ENCODE measurements at regions not wholly inside any gene's neighbourhood (a gene's known extent, or its start where the extent isn't known, plus 50 kb on each side); places are given as distances from the start of the nearest gene placed in this dataset.

DNA sequence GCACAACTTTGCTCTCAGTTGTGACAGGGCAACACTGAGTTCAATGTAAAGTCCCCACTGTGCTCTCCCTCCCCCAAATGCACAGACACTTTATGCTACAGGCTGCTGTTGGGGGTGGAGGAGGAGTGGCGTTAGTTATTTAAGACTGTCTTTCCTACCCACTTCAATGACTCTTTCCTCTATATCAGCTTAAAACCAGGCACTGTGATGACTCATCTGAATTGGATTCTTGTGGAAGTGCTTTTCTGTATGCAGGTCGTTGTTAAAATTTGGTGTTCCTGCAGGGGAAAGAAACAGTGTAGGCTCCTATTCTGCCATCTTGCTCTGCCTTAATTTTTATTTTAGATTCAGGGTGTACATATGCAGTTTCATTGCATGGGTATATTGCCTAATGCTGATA lies 1157.2 kb upstream of the ADGRL3 start:
- DNase-seq, result no peak

DNA sequence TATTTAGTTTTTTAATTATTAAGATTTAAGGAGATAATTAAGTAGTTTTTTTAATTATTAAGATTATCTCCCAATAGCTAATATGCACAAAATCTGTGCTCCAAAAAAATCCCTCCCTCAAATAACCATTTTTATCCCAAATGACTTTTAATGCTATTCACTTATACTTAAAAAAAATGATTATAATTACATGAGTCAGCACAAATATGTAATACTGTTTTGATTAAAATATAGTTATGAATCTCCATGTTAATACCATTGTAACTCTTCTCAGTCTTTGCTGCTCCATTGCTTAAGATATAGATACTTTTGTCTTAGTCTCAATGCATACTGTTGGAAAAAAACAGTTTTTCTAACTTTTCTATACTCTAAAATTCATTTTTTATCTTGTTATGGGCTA lies 1121.1 kb upstream of the ADGRL3 start:
- no peak for DNase-seq

DNA sequence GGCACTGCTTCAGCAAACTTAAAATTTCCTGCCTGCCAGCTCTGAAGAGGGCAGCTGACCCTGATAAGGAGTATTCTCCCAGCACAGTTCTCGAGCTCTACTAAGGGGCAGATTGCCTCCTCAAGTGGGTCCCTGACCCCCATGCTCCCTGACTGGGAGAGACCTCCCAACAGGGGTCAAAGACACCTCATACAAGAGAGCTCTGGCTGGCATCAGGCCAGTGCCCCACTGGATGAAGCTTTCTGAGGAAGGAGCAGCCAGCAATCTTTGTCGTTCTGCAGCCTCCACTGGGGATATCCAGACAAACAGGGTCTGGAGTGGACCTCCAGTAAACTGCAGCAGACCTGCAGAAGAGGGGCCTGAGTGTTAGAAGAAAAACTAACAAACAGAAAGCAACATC lies 1118.3 kb upstream of the ADGRL3 start:
- no peak for DNase-seq

DNA sequence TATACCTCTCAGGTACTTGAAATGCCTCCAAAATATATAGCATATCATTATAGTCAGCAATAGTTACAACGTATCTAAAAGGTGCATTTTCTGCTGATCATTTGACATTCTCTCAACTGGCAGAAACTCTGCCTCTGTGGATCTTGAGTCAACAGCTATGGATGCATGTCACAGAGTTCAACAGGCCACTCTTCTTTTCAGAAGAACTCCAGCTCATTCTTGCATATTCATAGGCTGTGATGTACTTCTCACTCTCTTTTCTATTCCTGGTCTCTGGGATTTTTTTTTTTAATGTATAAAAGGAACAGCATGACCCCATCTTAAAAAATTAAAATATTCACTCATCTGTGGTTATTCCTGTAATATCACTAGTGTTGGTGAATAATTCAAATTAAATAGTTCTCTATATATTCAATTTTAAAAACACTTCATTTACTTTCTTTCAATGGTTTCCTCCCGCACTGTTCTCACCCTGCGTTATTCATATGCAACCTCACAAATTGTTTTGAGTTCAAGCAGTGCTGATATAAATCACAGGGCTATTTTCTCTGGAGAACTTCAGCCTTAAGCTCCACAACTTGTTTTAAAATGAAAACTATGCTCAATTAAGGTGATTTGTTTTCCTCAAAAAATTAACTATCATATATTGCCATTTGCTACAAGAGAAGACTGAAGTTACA lies 1111.2 kb upstream of the ADGRL3 start:
- DNase-seq, result no peak

DNA sequence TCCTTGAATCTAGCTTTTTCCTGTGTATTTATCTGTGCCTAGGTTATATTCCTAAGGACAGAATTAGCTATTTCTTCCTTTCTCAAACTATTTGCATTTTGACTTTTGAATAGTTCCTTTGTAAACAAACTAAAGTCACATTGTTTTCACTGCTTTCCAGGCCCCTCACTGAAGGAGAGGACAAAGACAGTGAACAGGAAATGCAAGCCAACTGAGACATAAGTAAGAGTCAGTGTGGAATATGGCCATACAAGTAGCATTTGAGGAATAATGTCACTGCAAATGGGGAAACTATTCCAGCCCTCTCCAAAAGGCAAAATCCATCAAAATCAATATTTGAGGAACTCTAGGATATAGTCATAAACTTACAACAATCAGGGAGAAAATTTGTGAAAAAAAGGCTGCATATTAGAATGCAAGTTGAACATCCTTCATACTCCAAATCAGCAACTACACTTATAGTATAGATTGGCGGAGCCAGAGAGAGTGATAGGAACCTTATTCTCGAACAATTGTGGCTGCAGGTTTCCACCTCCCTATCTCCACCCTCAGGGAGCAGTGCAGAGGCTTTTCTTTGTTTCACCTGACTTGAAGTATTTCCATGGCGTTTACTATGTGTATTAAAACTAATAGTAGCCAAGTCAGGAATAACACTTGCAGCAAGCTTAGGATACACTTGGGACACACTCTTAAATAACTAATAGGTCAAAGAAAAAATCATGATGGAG lies 1110.4 kb upstream of the ADGRL3 start:
- no peak for DNase-seq

DNA sequence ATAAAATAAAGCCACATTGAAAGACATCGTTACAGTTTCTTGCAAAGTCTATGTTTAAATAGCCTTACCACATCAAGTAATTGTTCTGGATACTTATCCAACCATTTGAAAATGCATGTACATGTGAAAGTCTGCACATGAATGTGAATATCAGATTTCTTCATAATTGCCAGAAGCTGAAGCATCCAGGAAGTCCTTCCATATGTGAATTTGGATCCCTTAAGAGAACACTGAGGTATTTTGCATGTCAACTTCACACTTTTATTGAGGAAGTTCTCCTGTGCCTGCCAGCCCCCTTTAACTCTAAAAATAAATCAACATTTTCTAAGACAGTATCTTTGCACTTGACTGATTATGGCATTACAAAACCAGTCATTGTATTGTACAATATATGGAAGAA lies 1103.5 kb upstream of the ADGRL3 start:
- DNase-seq, result no peak

DNA sequence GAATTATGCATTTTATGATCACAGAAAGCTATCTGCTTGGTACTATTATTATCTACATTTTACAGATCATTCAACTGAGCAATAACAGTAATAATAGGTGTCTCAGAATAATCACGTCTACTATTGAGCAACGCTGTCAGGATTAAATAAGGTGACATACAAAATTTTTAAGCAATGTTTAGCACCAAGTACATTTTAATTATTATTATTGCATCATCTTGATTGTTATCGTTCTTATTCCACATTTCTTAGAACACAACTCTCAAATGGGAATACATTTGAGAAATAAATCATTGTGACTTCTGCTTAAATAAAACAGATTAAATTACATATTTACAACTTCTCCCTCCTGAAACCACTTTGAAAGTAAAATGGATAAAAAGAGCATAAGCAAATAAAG lies 1083.5 kb upstream of the ADGRL3 start:
- no peak for DNase-seq

DNA sequence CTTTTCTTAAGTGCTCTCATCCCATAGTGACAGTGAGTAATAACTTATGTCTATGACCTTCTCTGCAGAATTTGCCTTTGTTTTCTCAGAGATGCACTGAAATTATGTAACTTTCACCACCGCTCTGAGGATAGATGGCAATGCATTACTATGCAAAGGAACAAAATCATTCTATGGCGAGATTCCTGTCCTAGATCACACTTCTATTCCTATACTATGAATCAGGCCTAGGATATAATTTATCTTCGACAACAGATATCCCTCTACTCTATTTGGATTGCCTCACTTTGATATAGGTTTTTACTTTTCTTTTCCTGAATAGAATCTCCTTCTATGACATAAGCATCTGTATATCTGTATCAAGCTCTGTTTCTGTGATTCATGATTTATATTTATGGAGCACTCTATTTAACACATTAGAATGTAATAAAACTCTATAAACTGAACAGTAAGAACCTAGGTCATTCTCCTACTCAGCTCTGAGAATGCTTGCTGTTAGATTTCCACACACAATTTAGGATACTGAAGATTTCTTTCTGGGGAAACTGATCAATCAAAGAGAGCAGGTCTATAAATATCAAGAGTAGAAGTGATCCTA lies 1082.3 kb upstream of the ADGRL3 start:
- DNase-seq, result no peak

DNA sequence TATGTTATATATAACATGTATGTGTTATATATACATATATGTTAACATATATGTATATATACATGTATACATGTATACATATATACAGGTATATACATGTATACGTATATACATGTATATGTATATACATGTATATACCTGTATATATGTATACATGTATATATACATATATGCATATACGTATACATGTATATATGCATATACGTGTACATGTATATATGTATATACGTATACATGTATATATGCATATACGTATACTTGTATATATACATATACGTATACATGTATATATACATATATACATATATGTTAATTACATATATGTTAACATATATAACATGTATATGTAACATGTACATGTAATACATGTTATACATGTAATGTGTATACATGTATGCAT lies 1077.3 kb upstream of the ADGRL3 start:
- no peak for DNase-seq

DNA sequence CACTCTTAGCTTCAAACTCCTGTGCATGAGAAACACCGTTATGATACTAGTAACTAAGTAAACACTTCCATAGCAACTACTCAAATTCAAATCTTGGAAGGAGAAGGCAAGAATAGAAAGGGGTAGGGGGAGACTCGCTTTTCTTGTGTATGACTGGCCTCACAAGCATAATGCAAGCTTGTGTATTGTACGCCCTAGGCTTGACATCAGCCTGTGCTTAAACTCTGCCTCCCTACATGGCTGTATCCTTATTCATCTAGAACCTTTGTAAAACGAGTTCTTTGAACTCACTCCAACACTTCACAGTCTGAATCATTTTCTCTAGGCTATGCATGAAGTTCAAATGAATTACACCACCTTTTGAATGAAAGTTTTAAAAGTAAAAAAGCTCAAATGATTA lies 1071.2 kb upstream of the ADGRL3 start:
- DNase-seq, result no peak

DNA sequence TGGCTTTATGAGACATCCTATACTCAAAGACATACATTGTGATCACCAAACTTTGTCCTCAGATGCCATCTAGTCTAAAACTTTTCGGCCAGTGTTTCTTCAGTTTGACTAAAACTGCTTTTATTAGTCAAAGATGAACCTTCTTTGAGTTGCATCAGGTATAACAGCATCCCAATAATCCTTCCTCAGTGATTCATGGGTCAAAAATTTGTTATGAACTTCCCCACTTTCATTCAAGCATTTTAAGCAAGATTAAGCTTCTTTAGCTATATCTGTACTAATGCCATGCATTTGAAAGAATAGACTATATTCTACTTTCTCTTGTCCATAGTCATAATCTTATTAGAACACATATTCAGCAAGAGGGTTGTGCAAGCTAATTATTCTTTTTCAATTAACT lies 1070.4 kb upstream of the ADGRL3 start:
- DNase-seq, result no peak

DNA sequence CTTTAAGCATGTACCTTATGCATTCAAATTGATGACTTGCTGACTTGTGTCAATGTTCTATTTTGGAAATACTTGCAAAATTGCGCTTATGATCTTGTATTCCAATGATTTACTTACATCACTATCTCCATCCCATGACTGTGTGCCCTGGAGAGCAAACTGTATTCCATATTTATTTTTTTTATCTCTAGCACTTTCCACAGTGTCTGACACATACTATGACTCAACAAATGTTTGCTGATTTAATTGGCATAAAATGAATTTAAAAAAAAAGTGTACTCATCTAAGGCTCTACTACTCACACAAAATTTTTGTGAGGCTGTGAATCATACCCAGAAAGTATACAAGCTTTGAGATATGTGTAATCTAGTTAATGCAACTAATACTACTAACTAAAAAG lies 1066.8 kb upstream of the ADGRL3 start:
- DNase-seq, result no peak

DNA sequence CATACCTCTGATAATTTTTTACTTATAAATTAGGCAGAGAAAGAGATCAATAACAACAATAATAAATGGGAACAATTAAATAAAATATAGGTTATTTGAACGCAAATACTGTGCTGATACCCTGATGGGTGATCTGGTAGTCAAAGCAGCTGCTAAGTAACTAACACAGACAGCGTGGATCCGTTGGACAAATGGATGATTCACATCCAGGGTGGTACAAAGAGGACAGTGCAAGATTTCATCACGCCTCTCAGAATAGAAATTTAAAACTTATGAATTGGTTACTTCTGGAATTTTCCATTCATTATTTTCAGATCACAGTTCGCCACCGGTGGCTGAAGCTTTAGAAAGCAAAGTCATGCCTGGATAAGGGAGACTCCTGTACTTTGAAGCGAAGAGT lies 1066.0 kb upstream of the ADGRL3 start:
- no peak for DNase-seq

DNA sequence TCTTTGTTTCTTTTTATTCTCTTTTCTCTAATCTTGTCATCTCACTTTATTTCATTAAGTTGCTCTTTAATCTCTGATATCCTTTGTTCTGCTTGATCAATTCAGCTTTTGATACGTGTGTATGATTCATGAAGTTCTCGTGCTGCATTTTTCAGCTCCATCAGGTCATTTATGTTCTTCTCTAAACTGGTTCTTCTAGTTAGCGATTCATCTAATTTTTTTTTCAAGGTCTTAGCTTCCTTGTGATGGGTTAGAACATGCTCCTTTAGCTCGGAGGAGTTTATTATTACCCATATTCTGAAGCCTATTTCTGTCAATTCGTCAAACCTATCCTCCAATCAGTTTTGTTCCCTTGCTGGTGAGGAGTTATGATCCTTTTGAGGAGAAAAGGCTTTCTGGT lies 1045.0 kb upstream of the ADGRL3 start:
- no peak for DNase-seq

DNA sequence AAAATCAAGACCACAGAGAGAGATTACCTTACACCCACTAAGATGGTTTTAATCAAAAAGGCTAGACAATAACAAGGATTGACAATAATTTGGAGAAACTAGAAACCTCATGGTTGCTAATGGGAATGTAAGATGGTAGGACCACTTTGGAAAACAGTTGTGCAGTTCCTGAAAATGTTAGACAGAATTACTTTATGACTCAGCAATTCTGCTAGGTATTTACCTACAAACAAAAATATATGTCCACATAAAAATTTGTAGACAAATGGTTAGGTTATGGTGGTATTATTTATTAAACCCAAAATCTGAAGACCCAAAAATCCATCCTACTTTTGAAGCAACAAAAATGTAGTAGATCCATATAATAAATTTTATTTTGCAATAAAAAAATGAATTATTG lies 1027.0 kb upstream of the ADGRL3 start:
- no peak for DNase-seq

DNA sequence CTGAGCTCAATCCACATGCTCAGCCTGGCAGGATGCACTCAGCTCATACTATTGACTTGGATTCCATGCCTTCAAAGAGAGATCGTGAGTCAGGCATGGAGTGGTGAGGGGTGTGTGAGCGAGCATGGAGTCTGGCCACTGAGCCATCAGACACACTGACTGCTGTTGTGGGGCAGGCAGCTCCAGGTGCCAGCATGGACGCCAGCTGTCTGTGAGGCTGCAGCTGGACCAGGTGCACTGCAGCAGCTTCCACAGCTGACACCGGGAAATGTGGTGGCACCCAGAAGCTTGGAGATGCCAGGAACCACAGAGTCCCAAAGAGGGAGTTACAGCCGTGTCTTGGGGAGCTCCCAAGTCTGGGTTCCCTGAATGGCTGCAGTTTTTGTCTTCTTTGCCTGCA lies 1026.4 kb upstream of the ADGRL3 start:
- DNase-seq, result no peak

DNA sequence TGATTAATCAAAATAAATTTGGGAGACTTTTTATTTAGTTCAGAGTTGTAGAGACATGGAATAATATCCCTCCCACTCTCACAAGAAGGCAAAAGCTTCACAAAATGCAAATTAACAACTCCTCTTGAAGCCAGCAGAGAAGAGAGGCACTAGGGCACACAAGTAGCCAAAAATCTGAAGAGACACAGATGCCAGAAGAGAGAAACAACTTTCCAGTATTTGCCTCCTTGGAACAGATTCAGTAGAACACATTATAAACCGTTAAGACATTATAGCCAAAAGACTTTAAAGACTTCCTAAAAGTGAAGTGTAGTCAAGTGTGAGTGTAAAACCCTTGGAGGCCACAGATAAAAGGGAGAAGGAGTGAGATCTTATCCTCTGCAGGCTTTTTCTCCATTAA lies 1024.9 kb upstream of the ADGRL3 start:
- no peak for DNase-seq

DNA sequence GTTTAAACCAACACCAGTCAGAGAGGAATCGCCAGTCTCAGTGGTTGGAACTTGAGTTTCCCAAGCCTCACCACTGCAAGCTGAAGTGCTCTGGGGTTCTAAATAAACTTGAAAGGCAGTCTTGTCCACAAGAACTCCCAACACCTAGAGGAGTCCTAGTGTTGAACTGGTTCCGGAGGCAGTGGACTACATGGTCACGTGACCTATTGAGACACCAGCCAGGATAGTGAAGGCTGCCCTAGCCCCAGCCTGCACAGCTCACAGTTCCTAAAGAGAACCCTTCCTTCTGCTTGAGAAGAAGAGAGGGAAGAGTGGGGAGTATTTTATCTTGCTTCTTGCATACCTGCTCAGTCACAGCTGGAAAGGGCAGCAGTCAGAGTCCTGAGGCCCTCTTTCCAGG lies 1012.7 kb upstream of the ADGRL3 start:
- no peak for DNase-seq

DNA sequence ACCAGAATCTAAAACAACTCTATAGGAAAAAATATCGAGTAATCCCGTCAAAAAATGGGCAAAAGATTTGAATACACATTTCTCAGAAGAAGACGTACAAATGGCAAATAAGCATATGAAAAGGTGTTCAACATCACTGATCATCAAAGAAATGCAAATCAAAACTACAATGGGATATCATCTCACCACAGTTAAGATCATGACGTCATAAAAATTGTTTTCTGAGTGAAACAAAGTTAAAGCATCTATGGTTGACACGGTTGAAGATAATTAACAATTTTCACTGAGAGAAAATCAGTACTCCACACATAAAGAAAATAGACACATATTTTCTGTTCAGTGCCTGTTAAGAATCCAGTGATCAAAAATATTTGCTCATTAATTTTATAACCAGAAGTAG lies 1010.8 kb upstream of the ADGRL3 start:
- DNase-seq, result no peak

DNA sequence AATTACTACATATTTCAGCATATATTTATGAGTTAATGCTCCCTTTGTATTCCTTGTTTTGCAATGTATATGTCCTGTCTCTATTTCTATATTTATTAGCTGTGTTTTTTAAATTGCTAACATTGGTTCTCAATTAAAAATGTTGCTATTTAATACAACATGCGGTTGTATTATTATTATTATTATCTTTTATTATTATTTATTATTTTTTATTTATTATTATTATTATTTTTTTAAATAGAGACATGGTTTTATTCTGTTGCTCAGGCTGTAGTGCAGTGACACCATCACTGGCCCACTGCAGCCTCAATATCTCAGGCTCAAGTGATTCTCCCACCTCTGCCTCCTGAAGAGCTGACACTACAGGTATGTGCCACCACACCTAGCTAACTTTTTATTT lies 1005.9 kb upstream of the ADGRL3 start:
- DNase-seq, result no peak

DNA sequence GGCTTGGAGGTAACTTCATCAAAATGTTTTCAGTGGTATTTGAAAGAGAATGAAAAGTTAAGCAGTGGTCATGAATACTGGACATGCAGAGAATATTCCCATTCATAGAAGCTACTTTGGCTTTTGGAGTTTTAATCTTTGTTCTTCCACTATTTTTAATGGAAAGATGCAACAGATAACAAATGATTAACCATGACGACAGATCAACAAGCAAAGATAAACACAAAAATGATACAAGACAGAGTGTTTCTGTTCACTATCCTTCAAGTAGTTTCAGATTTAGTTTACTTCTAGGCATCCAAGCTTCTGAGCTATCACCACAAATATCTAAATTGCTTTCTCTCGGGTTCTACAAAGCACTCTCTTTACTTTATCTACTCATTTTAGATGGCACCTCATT lies 1004.9 kb upstream of the ADGRL3 start:
- no peak for DNase-seq

DNA sequence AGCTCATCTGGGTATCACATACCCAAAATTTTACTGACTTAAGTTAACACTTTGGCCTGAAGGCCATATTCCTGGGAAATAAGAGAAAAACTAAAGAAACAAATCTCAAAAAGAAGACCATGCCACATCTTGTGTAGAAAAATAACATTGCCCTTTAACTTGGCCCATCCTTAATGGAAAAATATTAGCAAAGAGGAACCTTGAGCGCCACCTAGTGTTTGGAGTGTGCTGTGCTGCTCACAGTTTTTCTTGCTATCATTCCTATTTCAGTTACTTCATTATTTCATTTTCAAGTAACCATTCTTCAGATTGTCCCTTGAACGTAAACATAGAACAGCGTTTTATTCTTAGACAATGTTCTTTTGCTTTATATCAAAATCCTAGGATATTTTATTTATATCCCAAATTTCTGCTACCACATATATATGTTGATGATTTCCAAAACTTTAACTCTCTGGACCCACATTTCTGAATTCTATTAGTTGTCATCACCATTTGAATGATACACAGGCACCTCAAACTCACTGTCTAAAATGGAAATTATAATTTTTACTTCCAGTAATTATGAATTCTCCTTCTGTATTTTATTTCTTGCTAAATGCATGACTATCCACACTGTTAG lies 999.0 kb upstream of the ADGRL3 start:
- no peak for DNase-seq

DNA sequence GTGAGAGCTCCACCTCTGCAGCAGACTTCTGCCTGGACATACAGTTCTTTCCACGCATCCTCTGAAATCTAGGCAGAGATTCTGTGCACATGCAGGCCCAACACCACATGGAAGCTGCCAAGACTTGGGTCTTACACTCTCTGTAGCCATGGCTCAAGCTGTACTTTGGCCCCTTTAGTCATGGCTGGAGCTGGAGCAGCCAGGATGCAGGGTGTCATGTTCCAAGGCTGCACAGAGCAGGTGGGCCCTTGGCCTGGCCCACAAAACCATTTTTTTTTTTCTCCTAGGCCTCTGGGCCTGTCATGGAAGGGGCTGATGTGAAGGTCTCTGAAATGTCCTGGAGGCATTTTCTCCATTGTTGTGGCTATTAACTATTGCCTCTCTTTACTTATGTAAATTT lies 990.5 kb upstream of the ADGRL3 start:
- DNase-seq, result no peak

DNA sequence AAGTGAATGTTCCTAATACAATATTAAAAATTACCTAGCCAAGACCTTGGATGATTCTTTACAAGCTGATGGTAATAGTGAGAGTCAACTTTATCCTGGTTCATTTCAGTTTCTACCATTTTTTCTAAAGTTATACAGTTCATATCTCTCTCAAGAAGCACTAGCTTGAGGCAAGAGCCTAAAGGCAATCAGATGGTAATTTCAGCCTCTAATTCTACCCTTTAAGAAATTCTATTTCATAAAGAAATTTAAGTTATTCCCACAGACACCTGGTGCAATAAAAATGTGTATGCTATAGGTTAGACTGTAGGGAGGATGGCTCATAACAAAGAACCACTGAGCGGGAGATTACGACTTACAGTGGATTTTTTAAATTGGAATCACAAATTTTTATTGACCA lies 984.2 kb upstream of the ADGRL3 start:
- no peak for DNase-seq

All from NCI-H524 treated with DMSO at 0.1 percent for 48 hours (cell line).